ENCODE measurements at regions not wholly inside any gene's neighbourhood (a gene's known extent, or its start where the extent isn't known, plus 50 kb on each side); places are given as distances from the start of the nearest gene placed in this dataset.
"Not testable (repeated sequence)": the region's sequence is repeated elsewhere in the genome, so short reads cannot be mapped to it uniquely, and the experiment has no call there.

GRCh38 chr2:180604077-180604476 lies 376.3 kb upstream of the UBE2E3 start:
- no peak for DNase-seq (ENCODE audit: low read depth)

GRCh38 chr2:180601016-180601415 lies 379.4 kb upstream of the UBE2E3 start:
- DNase-seq (ENCODE audit: low read depth): no peak

- no peak for DNase-seq (ENCODE audit: low read depth)
Measured at GRCh38 chr2:180599804-180600203, 380.6 kb upstream of the UBE2E3 start.

- DNase-seq (ENCODE audit: low read depth): no peak
Measured at GRCh38 chr2:180597179-180597578, 383.2 kb upstream of the UBE2E3 start.

GRCh38 chr2:180596453-180596852 lies 384.0 kb upstream of the UBE2E3 start:
- DNase-seq (ENCODE audit: low read depth): no peak

- no peak for DNase-seq (ENCODE audit: low read depth)
Measured at GRCh38 chr2:180591947-180592346, 388.5 kb upstream of the UBE2E3 start.

GRCh38 chr2:180591093-180591781 lies 389.2 kb upstream of the UBE2E3 start:
- DNase-seq (ENCODE audit: low read depth): not testable (repeated sequence)

- DNase-seq (ENCODE audit: low read depth): no peak
Measured at GRCh38 chr2:180583441-180584140, 396.8 kb upstream of the UBE2E3 start.

- no peak for DNase-seq (ENCODE audit: low read depth)
Measured at GRCh38 chr2:180579388-180579787, 401.0 kb upstream of the UBE2E3 start.

- no peak for DNase-seq (ENCODE audit: low read depth)
Measured at GRCh38 chr2:180578441-180578840, 402.0 kb upstream of the UBE2E3 start.

- no peak for DNase-seq (ENCODE audit: low read depth)
Measured at GRCh38 chr2:180577567-180577966, 402.8 kb upstream of the UBE2E3 start.

GRCh38 chr2:180573951-180574350 lies 406.5 kb upstream of the UBE2E3 start:
- no peak for DNase-seq (ENCODE audit: low read depth)

- no peak for DNase-seq (ENCODE audit: low read depth)
Measured at GRCh38 chr2:180572346-180572745, 408.1 kb upstream of the UBE2E3 start.

- no peak for DNase-seq (ENCODE audit: low read depth)
Measured at GRCh38 chr2:180571559-180571958, 408.8 kb upstream of the UBE2E3 start.

GRCh38 chr2:180570864-180571263 lies 409.5 kb upstream of the UBE2E3 start:
- no peak for DNase-seq (ENCODE audit: low read depth)

- DNase-seq (ENCODE audit: low read depth): no peak
Measured at GRCh38 chr2:180564051-180564450, 416.4 kb upstream of the UBE2E3 start.

GRCh38 chr2:180562378-180562777 lies 418.0 kb upstream of the UBE2E3 start:
- DNase-seq (ENCODE audit: low read depth): no peak

GRCh38 chr2:180559771-180560170 lies 420.6 kb upstream of the UBE2E3 start:
- DNase-seq (ENCODE audit: low read depth): no peak

GRCh38 chr2:180559038-180559437 lies 421.4 kb upstream of the UBE2E3 start:
- DNase-seq (ENCODE audit: low read depth): no peak

GRCh38 chr2:180555391-180555965 lies 424.9 kb upstream of the UBE2E3 start:
- no peak for DNase-seq (ENCODE audit: low read depth)

- no peak for DNase-seq (ENCODE audit: low read depth)
Measured at GRCh38 chr2:180554330-180554729, 426.1 kb upstream of the UBE2E3 start.

GRCh38 chr2:180553094-180553715 lies 427.2 kb upstream of the UBE2E3 start:
- DNase-seq (ENCODE audit: low read depth): no peak

GRCh38 chr2:180542511-180542910 lies 437.9 kb upstream of the UBE2E3 start:
- no peak for DNase-seq (ENCODE audit: low read depth)
